Gastrocnemius medialis (tissue), 4 donors: ENCODE measurements at regions not wholly inside any gene's neighbourhood (a gene's known extent, or its start where the extent isn't known, plus 50 kb on each side); places are given as distances from the start of the nearest gene placed in this dataset.
A peak's percentile ranks its signal among the peaks of the same experiment; 100 is the strongest.

Experiments used
- ATAC-seq, 2 donors: fragments of 150-250 bp; one replicate each; pipeline ENCODE4 v1.9.1; 2016
- DNase-seq, 2 donors: peaks; one replicate each; pipeline ENCODE4 v3.0.0-alpha.2; 2019
- H3K27ac ChIP-seq, 4 donors: fragments of 200-600 bp; sonication (generic); 1 replicate in 1 of 4; 2 replicates in 3 of 4; pipeline ENCODE4 v1.5.1; 2016 to 2018; ENCODE audit warnings: mild to moderate bottlenecking in 2 of 4, moderate library complexity in 1 of 4
- H3K27me3 ChIP-seq, 3 donors: fragments of 200-600 bp; sonication (generic) in 2 of 3; 1 replicate in 1 of 3; 2 replicates in 2 of 3; pipeline versions ENCODE4 v1.5.1 to v1.6.0; 2016 to 2019; ENCODE audit warnings: mild to moderate bottlenecking in 1 of 3, moderate library complexity in 1 of 3
- H3K36me3 ChIP-seq, 2 donors: fragments of 200-600 bp; sonication (generic) in 1 of 2; one replicate each; pipeline ENCODE4 v1.5.1; 2017 to 2018
- H3K4me1 ChIP-seq, 2 donors: fragments of 200-600 bp; sonication (generic) in 1 of 2; one replicate each; pipeline ENCODE4 v1.5.1; 2016 to 2017; ENCODE audit warnings: mild to moderate bottlenecking in 2 of 2
- H3K4me3 ChIP-seq, 4 donors: fragments of 200-600 bp; sonication (generic) in 3 of 4; 1 replicate in 1 of 4; 2 replicates in 3 of 4; pipeline ENCODE4 v1.5.1; 2016 to 2019; ENCODE audit warnings: mild to moderate bottlenecking in 2 of 4
- H3K9me3 ChIP-seq, 3 donors: fragments of 200-600 bp; sonication (generic) in 2 of 3; 1 replicate in 1 of 3; 2 replicates in 2 of 3; pipeline ENCODE4 v1.5.1; 2016 to 2019
- CTCF ChIP-seq, 5 experiments: fragments of 450-650 bp in 3 of 5; fragments of 200-600 bp in 2 of 5; sonication (generic) in 2 of 5; IDR thresholded peaks in 4 of 5; conservative IDR thresholded peaks in 1 of 5; 1 replicate in 4 of 5; 2 replicates in 1 of 5; pipeline ENCODE4 v1.5.1; 2016 to 2019; ENCODE audit warnings: antibody characterized with exemption in 5 of 5, mild to moderate bottlenecking in 3 of 5, moderate library complexity in 3 of 5
- POLR2A ChIP-seq, 2 donors: fragments of 450-650 bp; IDR thresholded peaks; one replicate each; pipeline ENCODE4 v1.6.1; 2017; ENCODE audit warnings: antibody characterized with exemption in 2 of 2, mild to moderate bottlenecking in 2 of 2, moderate library complexity in 2 of 2
- in situ Hi-C, 4 donors: fragments of 200-750 bp; cut with MboI; loops; one replicate each; pipeline versions ENCODE4 v1.15.0 to v1.8.0; 2017; ENCODE audit warnings: low sequenced_read_pairs in 4 of 4
- intact Hi-C: fragments of 100-400 bp; cut with DNase I; formaldehyde crosslinking; loops from one replicate; pipeline ENCODE4 v1.15.1; 2023; ENCODE audit warnings: low total_unique reads

- no peaks in the 10 kb centered on the region for H3K27me3 ChIP-seq
- H3K36me3 ChIP-seq, result no peaks in the 10 kb centered on the region
- in situ Hi-C loops, result loop anchor here in 3 of 4 donors (25.0 kb wide), 2 partner anchors 313 to 438 kb away; partner anchors contain the start of gene FOXP2 (in 2 of the 3)
- TF ChIP-seq POLR2A (IDR thresholded peaks at IDR 0.05) (no peak), CTCF (IDR thresholded peaks at IDR 0.05 in 4 of 5, conservative IDR thresholded peaks at IDR 0.05 in 1 of 5) (no peak)
- ATAC-seq, result peak; percentile 72 to 77
- H3K4me3 ChIP-seq, result no peak overlapping the region
- intact Hi-C loops, result no loop called here
- H3K9me3 ChIP-seq, result no peaks in the 10 kb centered on the region
- H3K4me1 ChIP-seq, result peaks cover 6 to 16% of the 10 kb centered on the region in 2 donors
- H3K27ac ChIP-seq, result peak overlapping the region in 2 of 4 donors; percentile 9 to 25
- no peak for DNase-seq
These were observed 180.5 kb upstream of the PPP1R3A start for GRCh38 chr7:114099337-114099736.

- Histone ChIP-seq H3K27ac (no peak overlapping the region), H3K4me1 (peaks cover 2 to 14% of the 10 kb centered on the region in 2 donors), H3K9me3 (no peaks in the 10 kb centered on the region), H3K27me3 (no peaks in the 10 kb centered on the region), H3K4me3 (no peak overlapping the region), H3K36me3 (no peaks in the 10 kb centered on the region)
- no peak for DNase-seq
- TF ChIP-seq POLR2A (IDR thresholded peaks at IDR 0.05), result no peak
- no peak for TF ChIP-seq CTCF (IDR thresholded peaks at IDR 0.05 in 4 of 5, conservative IDR thresholded peaks at IDR 0.05 in 1 of 5)
- ATAC-seq, result no peak
- intact Hi-C loops, result no loop called here
- in situ Hi-C loops, result loop anchor here in 3 of 4 donors (25.0 kb wide), 2 partner anchors 316 to 441 kb away; partner anchors contain the start of gene FOXP2 (in 2 of the 3)
These were observed 177.1 kb upstream of the PPP1R3A start for GRCh38 chr7:114095885-114096284.

- Histone ChIP-seq H3K27ac (peak overlapping the region; percentile 92 to 99 (median 98)), H3K4me3 (peak overlapping the region; percentile 53 to 84 (median 72)), H3K36me3 (no peaks in the 10 kb centered on the region), H3K27me3 (no peaks in the 10 kb centered on the region), H3K9me3 (no peaks in the 10 kb centered on the region), H3K4me1 (peaks cover 32 to 49% of the 10 kb centered on the region in 2 donors)
- no peak for DNase-seq
- in situ Hi-C loops, result loop anchor here in 3 of 4 donors (10.0 to 25.0 kb wide), 3 partner anchors 324 to 449 kb away; partner anchors contain the start of gene FOXP2 (in 3 of the 3)
- no peak for ATAC-seq
- no peak for TF ChIP-seq CTCF (IDR thresholded peaks at IDR 0.05 in 4 of 5, conservative IDR thresholded peaks at IDR 0.05 in 1 of 5)
- TF ChIP-seq POLR2A (IDR thresholded peaks at IDR 0.05), result no peak
- intact Hi-C loops, result loop anchor here (5.0 to 10.0 kb wide), 3 partner anchors 314 to 1634 kb away; partner anchors contain the start of gene IFRD1
These were observed 169.7 kb upstream of the PPP1R3A start for GRCh38 chr7:114088470-114088940.

GRCh38 chr7:114087653-114088469 is 169.1 kb upstream of the PPP1R3A start:
- peak in 1 of 5 experiments; percentile 17 for TF ChIP-seq CTCF (IDR thresholded peaks at IDR 0.05 in 4 of 5, conservative IDR thresholded peaks at IDR 0.05 in 1 of 5)
- TF ChIP-seq POLR2A (IDR thresholded peaks at IDR 0.05), result peak in 1 of 2 donors; percentile 5
- H3K27ac ChIP-seq, result peak overlapping the region; percentile 92 to 99 (median 98)
- H3K36me3 ChIP-seq, result no peaks in the 10 kb centered on the region
- in situ Hi-C loops (loop anchor here in 3 of 4 donors (10.0 to 25.0 kb wide), 3 partner anchors 324 to 449 kb away; partner anchors contain the start of gene FOXP2 (in 3 of the 3)), intact Hi-C loops (loop anchor here (5.0 to 10.0 kb wide), 3 partner anchors 313 to 1633 kb away; partner anchors contain the start of gene IFRD1)
- H3K4me3 ChIP-seq, result peak overlapping the region; percentile 53 to 84 (median 72)
- H3K9me3 ChIP-seq, result no peaks in the 10 kb centered on the region
- peak; percentile 32 to 42 for DNase-seq
- H3K4me1 ChIP-seq, result peaks cover 32 to 50% of the 10 kb centered on the region in 2 donors
- no peaks in the 10 kb centered on the region for H3K27me3 ChIP-seq
- ATAC-seq, result peak; percentile 4 to 7
